GM21381 (cell line): ENCODE measurements at regions not wholly inside any gene's neighbourhood (a gene's known extent, or its start where the extent isn't known, plus 50 kb on each side); places are given as distances from the start of the nearest gene placed in this dataset.

ENCODE experiments used
- ATAC-seq: cut with Tn5 transposase; IDR thresholded peaks from one replicate; pipeline ENCODE4 v1.9.1; 2021; ENCODE audit warnings: mild to moderate bottlenecking, moderate library complexity; ENCODE audit not compliant: unreplicated experiment

- no peak for ATAC-seq
These were observed 59.9 kb upstream of the WDR17 start for GRCh38 chr4:176005766-176006165.

GRCh38 chr4:176009254-176009653, 56.4 kb upstream of the WDR17 start:
- no peak for ATAC-seq

- no peak for ATAC-seq
These were observed 54.1 kb upstream of the WDR17 start for GRCh38 chr4:176011529-176011928.

DNA sequence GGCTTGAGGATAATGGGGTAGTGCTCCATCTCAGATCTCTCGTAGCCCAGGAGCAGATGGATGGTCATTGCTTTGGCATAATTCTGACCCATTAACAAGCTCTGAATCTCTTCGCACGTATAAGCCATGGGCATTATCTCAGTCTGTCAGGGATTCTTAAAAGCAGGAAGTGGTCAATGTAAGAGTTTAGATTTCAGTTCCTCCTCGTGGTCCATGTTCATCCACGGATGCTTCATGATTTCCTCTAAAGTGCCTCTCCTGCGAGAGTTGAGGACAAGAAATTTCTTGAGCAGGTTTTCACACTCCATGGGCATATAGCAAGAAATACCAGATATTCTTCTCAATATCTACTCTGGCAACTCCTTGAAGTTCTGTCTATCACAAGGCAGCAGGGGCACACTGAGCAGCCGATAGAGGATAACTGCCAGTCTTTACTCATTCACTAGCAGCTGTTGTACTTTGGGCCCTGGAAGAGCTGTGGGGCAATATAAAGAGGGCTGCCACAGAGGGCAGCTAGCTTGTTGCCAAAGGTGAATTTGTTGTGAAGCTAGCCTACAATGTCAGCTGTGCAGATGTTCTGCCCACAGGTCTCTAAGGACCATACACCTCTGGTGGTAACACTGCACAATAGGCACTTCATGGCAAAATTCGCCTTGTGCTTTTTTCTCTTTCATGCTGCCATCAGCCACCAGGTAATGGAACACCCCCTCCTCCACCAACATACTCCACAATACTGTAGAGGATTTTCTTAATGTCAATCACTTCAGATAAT, 52.0 kb upstream of the WDR17 start:
- peak; percentile 95 for ATAC-seq

DNA sequence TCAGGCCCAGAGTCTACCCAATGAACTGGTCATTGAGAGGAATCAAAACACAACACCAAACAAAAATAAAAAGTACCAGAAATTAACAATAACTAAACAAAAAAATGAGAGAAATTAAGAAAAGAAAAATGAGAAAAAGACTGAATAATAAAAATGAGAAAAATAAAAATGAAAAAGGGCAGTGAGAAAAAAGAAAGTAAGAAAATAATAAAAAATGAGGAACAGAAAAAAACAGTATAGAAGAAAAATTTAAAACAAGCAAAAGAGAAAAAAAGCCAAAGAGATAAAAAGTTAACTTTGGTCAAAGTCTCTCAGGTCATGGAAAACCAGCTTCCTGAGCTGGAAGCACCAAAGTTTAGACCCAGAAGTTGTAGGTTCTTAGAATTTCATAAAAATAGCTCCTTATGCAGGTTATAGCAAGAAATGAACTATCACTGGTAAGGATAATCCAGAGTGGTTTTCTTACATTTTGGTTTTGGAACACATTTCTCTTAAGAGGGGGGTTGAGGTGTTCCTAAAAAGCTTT, 51.0 kb upstream of the WDR17 start:
- no peak for ATAC-seq
